Astrocyte (in vitro differentiated cells and primary cell): ENCODE measurements at regions not wholly inside any gene's neighbourhood (a gene's known extent, or its start where the extent isn't known, plus 50 kb on each side); places are given as distances from the start of the nearest gene placed in this dataset.
A peak's percentile ranks its signal among the peaks of the same experiment; 100 is the strongest.
"Not testable (repeated sequence)": the region's sequence is repeated elsewhere in the genome, so short reads cannot be mapped to it uniquely, and the experiment has no call there.

Experiments used
- DNase-seq: peaks from one replicate; pipeline ENCODE4 v3.0.0-alpha.2; 2010; ENCODE audit warnings: low read depth
- FAIRE-seq: peaks from 2 replicates; lab custom pipeline; 2011; peaks lifted over from hg19 to GRCh38; lab: Jason Lieb, UNC
- H2AFZ ChIP-seq: 2 replicates; pipeline ENCODE4 v1.6.0; 2012; ENCODE audit warnings: low read depth, low read length, inconsistent platforms
- H3K27ac ChIP-seq: 2 replicates; pipeline ENCODE4 v1.5.1; 2011; ENCODE audit warnings: low read depth, low read length, inconsistent platforms
- H3K27me3 ChIP-seq: 2 replicates; pipeline ENCODE4 v1.6.0; 2011; ENCODE audit warnings: low read length, inconsistent platforms; ENCODE audit not compliant: insufficient read depth
- H3K36me3 ChIP-seq: 2 replicates; pipeline ENCODE4 v1.5.1; 2011; ENCODE audit warnings: low read length, inconsistent platforms; ENCODE audit not compliant: insufficient read depth
- H3K4me1 ChIP-seq: 2 replicates; pipeline ENCODE4 v1.5.1; 2011; ENCODE audit warnings: low read length, inconsistent platforms; ENCODE audit not compliant: insufficient read depth
- H3K4me2 ChIP-seq: 2 replicates; pipeline ENCODE4 v1.6.0; 2012; ENCODE audit warnings: low read length, inconsistent platforms
- H3K4me3 ChIP-seq: 2 replicates; pipeline ENCODE4 v1.5.1; 2011; ENCODE audit warnings: low read depth, mild to moderate bottlenecking, low read length, inconsistent platforms; ENCODE audit not compliant: insufficient read depth
- H3K79me2 ChIP-seq: 2 replicates; pipeline ENCODE4 v1.6.0; 2012; ENCODE audit warnings: mild to moderate bottlenecking, low read length, inconsistent platforms; ENCODE audit not compliant: insufficient read depth
- H3K9ac ChIP-seq: 2 replicates; pipeline ENCODE4 v1.6.0; 2012; ENCODE audit warnings: mild to moderate bottlenecking, low read length, inconsistent platforms
- H3K9me3 ChIP-seq: 2 replicates; pipeline ENCODE4 v1.5.1; 2012; ENCODE audit warnings: low read depth, mild to moderate bottlenecking, low read length, inconsistent platforms; ENCODE audit not compliant: insufficient read depth
- H4K20me1 ChIP-seq: 2 replicates; pipeline ENCODE4 v1.6.0; 2012; ENCODE audit warnings: low read length, inconsistent platforms; ENCODE audit not compliant: insufficient read depth
- H3K27ac Mint-ChIP-seq: one replicate; pipeline ENCODE4 v1.8.0; 2021; ENCODE audit warnings: mild to moderate bottlenecking, mixed read lengths; ENCODE audit not compliant: unreplicated experiment
- H3K27me3 Mint-ChIP-seq: one replicate; pipeline ENCODE4 v1.8.0; 2021; ENCODE audit warnings: low read depth, mixed read lengths; ENCODE audit not compliant: unreplicated experiment
- H3K36me3 Mint-ChIP-seq: one replicate; pipeline ENCODE4 v1.8.0; 2021; ENCODE audit warnings: low read depth, mixed read lengths; ENCODE audit not compliant: unreplicated experiment
- H3K4me1 Mint-ChIP-seq: one replicate; pipeline ENCODE4 v1.8.0; 2021; ENCODE audit warnings: low read depth, mixed read lengths; ENCODE audit not compliant: unreplicated experiment
- H3K4me3 Mint-ChIP-seq: one replicate; pipeline ENCODE4 v1.8.0; 2021; ENCODE audit warnings: mild to moderate bottlenecking, moderate library complexity, mixed read lengths; ENCODE audit not compliant: unreplicated experiment
- H3K9me3 Mint-ChIP-seq: one replicate; pipeline ENCODE4 v1.8.0; 2021; ENCODE audit warnings: mild to moderate bottlenecking, mixed read lengths; ENCODE audit not compliant: unreplicated experiment
- CTCF ChIP-seq: IDR thresholded peaks from 2 replicates; pipeline ENCODE4 v1.5.1; 2011; ENCODE audit warnings: low read depth, mild to moderate bottlenecking, inconsistent platforms, low read length, moderate library complexity; ENCODE audit not compliant: insufficient read depth
- EZH2 ChIP-seq: IDR thresholded peaks from 2 replicates; pipeline ENCODE4 v1.6.1; 2012; ENCODE audit warnings: mild to moderate bottlenecking, low read length, inconsistent platforms; ENCODE audit not compliant: insufficient read depth

- peak; percentile 72 for FAIRE-seq
- peak; percentile 35 for DNase-seq
These were observed 69.8 kb downstream of the LSMEM1 start for GRCh38 chr7:112550468-112551060.

GRCh38 chr7:112551521-112551920, 70.7 kb downstream of the LSMEM1 start:
- not testable (repeated sequence) for H3K27me3 Mint-ChIP-seq, H3K4me3 ChIP-seq, H3K36me3 ChIP-seq, H3K27ac Mint-ChIP-seq, H3K79me2 ChIP-seq, H3K27me3 ChIP-seq, H3K4me1 ChIP-seq, DNase-seq, H3K36me3 Mint-ChIP-seq, H3K27ac ChIP-seq, H3K9me3 ChIP-seq, H3K4me3 Mint-ChIP-seq, H3K9me3 Mint-ChIP-seq, H2AFZ ChIP-seq, H3K9ac ChIP-seq, FAIRE-seq, H3K4me2 ChIP-seq, H4K20me1 ChIP-seq, H3K4me1 Mint-ChIP-seq

More at GRCh38 chr7:112550468-112551060, 69.8 kb downstream of the LSMEM1 start:
- TF ChIP-seq EZH2 (no peak), CTCF (peak; percentile 97)
- Histone ChIP-seq H3K27me3 (no peaks in the 10 kb centered on the region), H3K9me3 (no peaks in the 10 kb centered on the region), H3K79me2 (no peaks in the 10 kb centered on the region), H3K4me3 (no peak overlapping the region), H3K9ac (no peak overlapping the region), H4K20me1 (no peaks in the 10 kb centered on the region), H3K36me3 (no peaks in the 10 kb centered on the region), H3K4me2 (no peak overlapping the region), H3K27ac (no peak overlapping the region), H3K4me1 (no peaks in the 10 kb centered on the region), H2AFZ (no peak overlapping the region)
- H3K4me3 Mint-ChIP-seq, result no peak overlapping the region
- H3K4me1 Mint-ChIP-seq, result no peaks in the 10 kb centered on the region
- no peaks in the 10 kb centered on the region for H3K27me3 Mint-ChIP-seq
- H3K36me3 Mint-ChIP-seq, result peaks cover 4% of the 10 kb centered on the region
- peaks cover 5% of the 10 kb centered on the region for H3K9me3 Mint-ChIP-seq
- H3K27ac Mint-ChIP-seq, result no peak overlapping the region

- Histone ChIP-seq H3K9me3 (no peaks in the 10 kb centered on the region), H4K20me1 (no peaks in the 10 kb centered on the region), H3K9ac (no peak overlapping the region), H3K4me3 (no peak overlapping the region), H3K36me3 (no peaks in the 10 kb centered on the region), H2AFZ (no peak overlapping the region), H3K4me2 (no peak overlapping the region), H3K4me1 (no peaks in the 10 kb centered on the region), H3K27me3 (no peaks in the 10 kb centered on the region), H3K79me2 (no peaks in the 10 kb centered on the region), H3K27ac (no peak overlapping the region)
- Mint-ChIP-seq H3K9me3 (peaks cover 2% of the 10 kb centered on the region), H3K27me3 (no peaks in the 10 kb centered on the region), H3K27ac (no peak overlapping the region), H3K36me3 (no peaks in the 10 kb centered on the region), H3K4me1 (peaks cover 2% of the 10 kb centered on the region), H3K4me3 (no peak overlapping the region)
- TF ChIP-seq CTCF (peak; percentile 11), EZH2 (no peak)
- DNase-seq, result no peak
- FAIRE-seq, result no peak
These were observed 73.8 kb downstream of the LSMEM1 start for GRCh38 chr7:112554591-112554990.
